Esophagus squamous epithelium (tissue), 4 donors: ENCODE measurements at regions not wholly inside any gene's neighbourhood (a gene's known extent, or its start where the extent isn't known, plus 50 kb on each side); places are given as distances from the start of the nearest gene placed in this dataset.

Experiments used
- POLR2A ChIP-seq, 4 donors: fragments of 450-650 bp; IDR thresholded peaks; one replicate each; pipeline ENCODE4 v1.6.1; 2017; ENCODE audit warnings: antibody characterized with exemption in 4 of 4, mild to moderate bottlenecking in 4 of 4, moderate library complexity in 3 of 4
- TF ChIP-seq, protein P1 (sequence below), 6 experiments: fragments of 450-650 bp in 4 of 6; fragments of 200-600 bp in 2 of 6; sonication (generic) in 2 of 6; IDR thresholded peaks; one replicate each; pipeline ENCODE4 v1.5.1; 2016 to 2019; ENCODE audit warnings: antibody characterized with exemption in 6 of 6, mild to moderate bottlenecking in 4 of 6, moderate library complexity in 4 of 6

- TF ChIP-seq, protein P1, sequence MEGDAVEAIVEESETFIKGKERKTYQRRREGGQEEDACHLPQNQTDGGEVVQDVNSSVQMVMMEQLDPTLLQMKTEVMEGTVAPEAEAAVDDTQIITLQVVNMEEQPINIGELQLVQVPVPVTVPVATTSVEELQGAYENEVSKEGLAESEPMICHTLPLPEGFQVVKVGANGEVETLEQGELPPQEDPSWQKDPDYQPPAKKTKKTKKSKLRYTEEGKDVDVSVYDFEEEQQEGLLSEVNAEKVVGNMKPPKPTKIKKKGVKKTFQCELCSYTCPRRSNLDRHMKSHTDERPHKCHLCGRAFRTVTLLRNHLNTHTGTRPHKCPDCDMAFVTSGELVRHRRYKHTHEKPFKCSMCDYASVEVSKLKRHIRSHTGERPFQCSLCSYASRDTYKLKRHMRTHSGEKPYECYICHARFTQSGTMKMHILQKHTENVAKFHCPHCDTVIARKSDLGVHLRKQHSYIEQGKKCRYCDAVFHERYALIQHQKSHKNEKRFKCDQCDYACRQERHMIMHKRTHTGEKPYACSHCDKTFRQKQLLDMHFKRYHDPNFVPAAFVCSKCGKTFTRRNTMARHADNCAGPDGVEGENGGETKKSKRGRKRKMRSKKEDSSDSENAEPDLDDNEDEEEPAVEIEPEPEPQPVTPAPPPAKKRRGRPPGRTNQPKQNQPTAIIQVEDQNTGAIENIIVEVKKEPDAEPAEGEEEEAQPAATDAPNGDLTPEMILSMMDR (IDR thresholded peaks at IDR 0.05) = no peak
- TF ChIP-seq POLR2A (IDR thresholded peaks at IDR 0.05) = no peak
Measured at GRCh38 chr4:106444557-106444956, 76.0 kb upstream of the GIMD1 start.
